ENCODE measurements at regions not wholly inside any gene's neighbourhood (a gene's known extent, or its start where the extent isn't known, plus 50 kb on each side); places are given as distances from the start of the nearest gene placed in this dataset.

- TF ChIP-seq EP300 (IDR thresholded peaks at IDR 0.05) (no peak), CTCF (IDR thresholded peaks at IDR 0.05) (no peak)
Measured at GRCh38 chr5:58015175-58015574, 444.7 kb downstream of the PLK2 start.

All from ovary (tissue), 3 donors.